HL-60 (cell line): ENCODE measurements at regions not wholly inside any gene's neighbourhood (a gene's known extent, or its start where the extent isn't known, plus 50 kb on each side); places are given as distances from the start of the nearest gene placed in this dataset.

Experiments used
- DNase-seq, 2 experiments: peaks; one replicate each; pipeline ENCODE4 v3.0.0-alpha.2; 2010 to 2020; ENCODE audit warnings: low read depth in 1 of 2, low spot score in 1 of 2
- H3K27ac ChIP-seq: fragments of 250-450 bp; sonication (Bioruptor Pico); replicated peaks from 2 replicates; pipeline ENCODE4 v1.5.1; 2020; ENCODE audit warnings: mild to moderate bottlenecking, moderate library complexity
- H3K27me3 ChIP-seq: fragments of 250-450 bp; sonication (Bioruptor Pico); 2 replicates; pipeline ENCODE4 v1.5.1; 2021; ENCODE audit warnings: mild to moderate bottlenecking, moderate library complexity; ENCODE audit not compliant: insufficient read depth, poor library complexity, severe bottlenecking
- H3K4me3 ChIP-seq: replicated peaks from 2 replicates; pipeline ENCODE4 v1.5.1; 2011; ENCODE audit warnings: mild to moderate bottlenecking, control low read depth, low read length; ENCODE audit not compliant: insufficient read depth
- GABPA ChIP-seq: IDR thresholded peaks from 2 replicates; pipeline ENCODE4 v1.6.1; 2012; ENCODE audit warnings: low read depth
- POLR2AphosphoS5 ChIP-seq: IDR thresholded peaks from 2 replicates; pipeline ENCODE4 v1.6.1; 2012; ENCODE audit warnings: low read depth
- SPI1 ChIP-seq: IDR thresholded peaks from 2 replicates; pipeline ENCODE4 v1.6.1; 2012; ENCODE audit warnings: low read depth, mild to moderate bottlenecking, borderline replicate concordance
- TF ChIP-seq, protein P1 (sequence below): IDR thresholded peaks from 2 replicates; pipeline ENCODE4 v1.6.1; 2012; ENCODE audit warnings: low read depth; ENCODE audit not compliant: insufficient replicate concordance
- TF ChIP-seq, protein P2 (sequence below): IDR thresholded peaks from one replicate; pipeline ENCODE4 v1.5.1; 2011; ENCODE audit warnings: low read length, control low read depth, inconsistent platforms; ENCODE audit not compliant: insufficient read depth

DNA sequence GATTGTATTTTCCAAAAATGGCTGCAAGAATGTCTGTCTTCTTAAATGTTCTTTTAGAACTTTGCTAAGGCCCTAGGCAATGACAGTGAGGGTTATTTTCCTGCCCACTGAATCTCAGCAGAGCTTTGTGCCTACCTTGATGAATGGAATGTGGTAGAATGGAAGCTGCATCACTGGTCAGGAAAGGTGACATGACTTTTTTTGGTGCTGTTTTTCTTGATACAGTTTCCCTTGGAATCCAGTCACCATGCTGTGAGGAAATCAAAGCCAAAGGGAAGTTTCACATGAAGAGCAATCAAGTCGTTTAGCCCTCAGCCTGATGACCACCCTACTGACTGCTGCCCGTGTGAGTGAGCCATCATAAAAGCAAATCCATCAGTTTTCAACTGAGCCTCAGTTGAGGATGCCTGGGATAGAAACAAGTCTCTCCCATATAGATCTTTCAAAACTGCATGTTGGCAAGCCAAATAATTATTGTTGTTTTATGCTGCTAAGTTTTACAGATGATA is 886.0 kb upstream of the FBXO33 start:
- H3K4me3 ChIP-seq: no peak overlapping the region
- no peaks in the 10 kb centered on the region for H3K27me3 ChIP-seq
- TF ChIP-seq GABPA (no peak), POLR2AphosphoS5 (no peak), SPI1 (no peak)
- TF ChIP-seq, protein P1, sequence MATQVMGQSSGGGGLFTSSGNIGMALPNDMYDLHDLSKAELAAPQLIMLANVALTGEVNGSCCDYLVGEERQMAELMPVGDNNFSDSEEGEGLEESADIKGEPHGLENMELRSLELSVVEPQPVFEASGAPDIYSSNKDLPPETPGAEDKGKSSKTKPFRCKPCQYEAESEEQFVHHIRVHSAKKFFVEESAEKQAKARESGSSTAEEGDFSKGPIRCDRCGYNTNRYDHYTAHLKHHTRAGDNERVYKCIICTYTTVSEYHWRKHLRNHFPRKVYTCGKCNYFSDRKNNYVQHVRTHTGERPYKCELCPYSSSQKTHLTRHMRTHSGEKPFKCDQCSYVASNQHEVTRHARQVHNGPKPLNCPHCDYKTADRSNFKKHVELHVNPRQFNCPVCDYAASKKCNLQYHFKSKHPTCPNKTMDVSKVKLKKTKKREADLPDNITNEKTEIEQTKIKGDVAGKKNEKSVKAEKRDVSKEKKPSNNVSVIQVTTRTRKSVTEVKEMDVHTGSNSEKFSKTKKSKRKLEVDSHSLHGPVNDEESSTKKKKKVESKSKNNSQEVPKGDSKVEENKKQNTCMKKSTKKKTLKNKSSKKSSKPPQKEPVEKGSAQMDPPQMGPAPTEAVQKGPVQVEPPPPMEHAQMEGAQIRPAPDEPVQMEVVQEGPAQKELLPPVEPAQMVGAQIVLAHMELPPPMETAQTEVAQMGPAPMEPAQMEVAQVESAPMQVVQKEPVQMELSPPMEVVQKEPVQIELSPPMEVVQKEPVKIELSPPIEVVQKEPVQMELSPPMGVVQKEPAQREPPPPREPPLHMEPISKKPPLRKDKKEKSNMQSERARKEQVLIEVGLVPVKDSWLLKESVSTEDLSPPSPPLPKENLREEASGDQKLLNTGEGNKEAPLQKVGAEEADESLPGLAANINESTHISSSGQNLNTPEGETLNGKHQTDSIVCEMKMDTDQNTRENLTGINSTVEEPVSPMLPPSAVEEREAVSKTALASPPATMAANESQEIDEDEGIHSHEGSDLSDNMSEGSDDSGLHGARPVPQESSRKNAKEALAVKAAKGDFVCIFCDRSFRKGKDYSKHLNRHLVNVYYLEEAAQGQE: no peak
- TF ChIP-seq, protein P2, sequence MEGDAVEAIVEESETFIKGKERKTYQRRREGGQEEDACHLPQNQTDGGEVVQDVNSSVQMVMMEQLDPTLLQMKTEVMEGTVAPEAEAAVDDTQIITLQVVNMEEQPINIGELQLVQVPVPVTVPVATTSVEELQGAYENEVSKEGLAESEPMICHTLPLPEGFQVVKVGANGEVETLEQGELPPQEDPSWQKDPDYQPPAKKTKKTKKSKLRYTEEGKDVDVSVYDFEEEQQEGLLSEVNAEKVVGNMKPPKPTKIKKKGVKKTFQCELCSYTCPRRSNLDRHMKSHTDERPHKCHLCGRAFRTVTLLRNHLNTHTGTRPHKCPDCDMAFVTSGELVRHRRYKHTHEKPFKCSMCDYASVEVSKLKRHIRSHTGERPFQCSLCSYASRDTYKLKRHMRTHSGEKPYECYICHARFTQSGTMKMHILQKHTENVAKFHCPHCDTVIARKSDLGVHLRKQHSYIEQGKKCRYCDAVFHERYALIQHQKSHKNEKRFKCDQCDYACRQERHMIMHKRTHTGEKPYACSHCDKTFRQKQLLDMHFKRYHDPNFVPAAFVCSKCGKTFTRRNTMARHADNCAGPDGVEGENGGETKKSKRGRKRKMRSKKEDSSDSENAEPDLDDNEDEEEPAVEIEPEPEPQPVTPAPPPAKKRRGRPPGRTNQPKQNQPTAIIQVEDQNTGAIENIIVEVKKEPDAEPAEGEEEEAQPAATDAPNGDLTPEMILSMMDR: no peak
- DNase-seq: no peak
- no peak overlapping the region for H3K27ac ChIP-seq

DNA sequence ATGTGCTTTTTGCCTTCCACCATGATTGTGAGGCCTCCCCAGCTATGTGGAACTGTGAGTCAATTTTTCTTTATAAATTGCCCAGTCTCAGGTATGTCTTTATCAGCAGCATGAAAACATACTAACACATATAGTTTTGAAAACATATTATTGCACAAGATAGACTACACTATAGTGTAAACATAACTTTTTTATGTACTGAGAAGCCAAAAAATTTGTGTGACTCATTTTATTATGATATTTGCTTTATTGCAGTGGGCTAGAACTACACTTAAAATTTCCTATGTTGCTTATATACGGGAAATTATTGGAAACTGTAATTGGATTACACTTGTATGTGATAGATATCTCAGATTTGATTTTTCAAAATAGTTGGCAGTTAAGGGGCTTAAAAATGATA is 885.5 kb upstream of the FBXO33 start:
- TF ChIP-seq, protein P2: no peak
- TF ChIP-seq POLR2AphosphoS5 (no peak), GABPA (no peak)
- TF ChIP-seq, protein P1: no peak
- Histone ChIP-seq H3K27ac (no peak overlapping the region), H3K4me3 (no peak overlapping the region), H3K27me3 (no peaks in the 10 kb centered on the region)
- DNase-seq: no peak

DNA sequence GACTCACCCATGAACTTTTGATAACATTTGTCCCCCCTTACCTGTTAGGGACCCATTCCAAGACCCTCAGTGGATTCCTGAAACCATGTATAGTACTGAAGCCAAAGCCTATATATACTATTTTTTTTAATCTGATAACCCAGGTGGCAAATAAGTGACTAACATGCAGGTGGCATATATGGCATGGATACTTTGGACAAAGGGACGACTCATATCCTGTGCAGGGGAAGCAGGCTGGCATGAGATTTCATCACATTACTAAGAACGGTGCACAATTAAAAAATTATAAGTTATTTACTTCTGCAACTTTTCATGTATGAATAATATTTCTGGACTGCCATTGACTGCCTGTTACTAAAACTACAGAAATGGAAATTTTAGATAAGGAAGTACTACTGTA is 880.1 kb upstream of the FBXO33 start:
- no peak overlapping the region for H3K4me3 ChIP-seq
- TF ChIP-seq POLR2AphosphoS5: no peak
- TF ChIP-seq, protein P2: no peak
- no peak for TF ChIP-seq GABPA
- TF ChIP-seq, protein P1: no peak
- TF ChIP-seq SPI1: no peak
- H3K27me3 ChIP-seq: no peaks in the 10 kb centered on the region
- H3K27ac ChIP-seq: no peak overlapping the region
- DNase-seq: no peak
